DMS79 (cell line): ENCODE measurements at regions not wholly inside any gene's neighbourhood (a gene's known extent, or its start where the extent isn't known, plus 50 kb on each side); places are given as distances from the start of the nearest gene placed in this dataset.
A peak's percentile ranks its signal among the peaks of the same experiment; 100 is the strongest.
"Not testable (repeated sequence)": the region's sequence is repeated elsewhere in the genome, so short reads cannot be mapped to it uniquely, and the experiment has no call there.

Source experiments
- DNase-seq: peaks from one replicate; lab custom pipeline; 2025; lab: John Stamatoyannopoulos, UW

DNA sequence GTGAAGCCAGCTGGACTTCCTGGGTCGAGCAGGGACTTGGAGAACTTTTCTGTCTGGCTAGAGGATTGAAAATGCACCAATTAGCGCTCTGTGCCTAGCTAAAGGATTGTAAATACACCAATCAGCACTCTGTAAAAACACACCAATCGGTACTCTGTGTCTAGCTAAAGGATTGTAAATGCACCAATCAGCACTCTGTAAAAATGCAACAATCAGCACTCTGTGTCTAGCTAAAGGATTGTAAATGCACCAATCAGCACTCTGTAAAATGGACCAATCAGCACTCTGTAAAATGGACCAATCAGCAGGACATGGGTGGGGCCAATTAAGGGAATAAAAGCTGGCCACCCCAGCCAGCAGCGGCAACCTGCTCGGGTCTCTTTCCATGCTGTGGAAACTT is 97.3 kb upstream of the GALNT15 start:
- DNase-seq, result not testable (repeated sequence)

- DNase-seq, result not testable (repeated sequence)
These were observed 96.8 kb upstream of the GALNT15 start for GRCh38 chr3:16077681-16078080.

DNA sequence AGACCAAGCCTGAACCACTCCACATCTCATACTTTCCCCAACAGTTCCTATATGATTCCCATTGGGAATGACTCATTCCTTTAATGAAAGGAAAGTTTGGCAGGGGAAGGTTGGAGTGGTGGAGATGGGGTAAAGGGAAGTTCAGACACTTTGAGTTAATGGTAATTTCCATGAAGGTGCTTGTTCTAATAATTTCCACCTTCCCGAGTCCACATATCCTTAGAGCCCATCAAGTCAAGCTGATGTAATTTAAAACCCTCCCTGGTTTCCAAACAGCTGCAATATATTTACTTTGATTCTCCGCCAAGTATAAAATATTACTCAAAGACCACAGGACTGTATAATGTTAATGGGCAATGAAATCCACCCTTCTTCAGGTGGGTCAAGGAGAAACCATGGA is 95.0 kb upstream of the GALNT15 start:
- DNase-seq, result peak; percentile 54

- no peak for DNase-seq
These were observed 92.8 kb upstream of the GALNT15 start for GRCh38 chr3:16081661-16082060.

- DNase-seq, result no peak
These were observed 89.6 kb upstream of the GALNT15 start for GRCh38 chr3:16084887-16085286.

- no peak for DNase-seq
These were observed 89.1 kb upstream of the GALNT15 start for GRCh38 chr3:16085410-16085809.

DNA sequence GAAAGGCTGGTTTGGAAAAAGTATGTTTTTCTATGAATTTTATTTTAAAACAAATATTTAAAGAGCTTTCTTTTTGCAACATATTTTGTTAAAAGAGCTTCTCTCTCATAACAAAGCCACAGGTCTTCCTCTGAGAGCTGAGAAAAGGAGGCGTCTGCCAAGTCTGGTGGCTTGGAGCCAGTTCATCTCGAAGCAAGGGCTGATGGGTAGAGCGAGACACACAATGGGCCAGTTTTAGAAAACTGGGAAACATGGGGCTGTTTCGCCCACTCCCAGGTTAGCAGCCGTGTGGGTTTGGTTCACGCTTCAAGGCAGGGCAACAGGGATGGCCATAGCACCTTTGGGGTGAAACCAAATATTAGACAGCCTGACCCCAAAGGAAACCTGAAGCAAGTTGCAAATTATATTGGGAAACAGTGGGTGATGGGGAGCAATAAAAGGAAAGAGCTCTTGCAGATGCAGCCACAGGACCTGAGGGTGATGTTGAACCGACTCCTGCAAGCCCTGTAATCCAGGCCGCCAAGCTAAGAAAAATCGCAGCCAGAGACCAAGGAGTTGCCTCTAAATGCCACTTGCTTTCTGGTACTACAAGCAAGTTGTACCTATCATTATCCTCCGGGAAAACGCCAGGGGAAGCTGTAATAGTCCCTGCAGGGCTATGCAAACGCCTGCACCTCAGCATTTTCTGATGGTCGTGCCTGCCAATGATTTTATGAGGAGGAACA is 88.4 kb upstream of the GALNT15 start:
- DNase-seq, result no peak

DNA sequence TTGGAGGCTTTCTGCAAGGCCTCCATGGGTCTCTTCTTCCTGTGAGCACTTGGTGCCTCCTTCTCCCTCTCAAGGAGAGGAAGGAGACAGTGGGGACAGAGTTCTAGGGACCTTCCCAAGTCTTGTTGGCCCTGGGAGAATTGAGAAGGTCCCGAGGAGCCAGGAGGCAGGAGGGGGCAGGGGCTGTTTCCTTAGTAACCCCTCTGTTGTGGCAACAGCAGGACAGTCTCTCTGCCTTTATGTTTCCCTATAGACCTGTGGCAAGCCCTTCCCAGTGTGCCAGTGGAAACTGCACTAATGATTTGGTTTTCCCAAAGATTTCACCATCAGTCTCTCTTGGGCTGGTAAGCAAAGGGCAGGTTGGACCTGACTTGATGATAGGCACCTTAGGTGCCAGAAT is 87.8 kb upstream of the GALNT15 start:
- DNase-seq, result no peak

DNA sequence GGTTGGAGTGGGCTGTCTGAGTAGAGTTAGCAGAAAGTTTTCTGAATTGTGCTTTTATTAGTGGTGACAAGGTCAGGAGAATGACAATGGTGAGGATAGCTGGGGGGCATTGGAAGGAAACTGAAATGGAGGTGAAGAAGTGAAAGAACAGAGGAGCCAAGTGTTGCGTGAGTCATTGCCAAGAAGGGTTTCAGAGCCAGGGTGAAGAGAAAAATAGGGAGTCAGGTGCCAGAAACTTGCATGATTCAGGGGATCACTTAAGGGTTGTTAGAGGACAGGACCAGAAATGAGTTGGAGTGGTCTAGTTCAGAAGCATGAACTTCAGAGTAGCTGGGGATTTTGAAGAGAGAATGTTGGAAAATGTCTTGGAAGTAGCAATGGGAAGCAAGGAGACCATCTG is 86.0 kb upstream of the GALNT15 start:
- no peak for DNase-seq

DNA sequence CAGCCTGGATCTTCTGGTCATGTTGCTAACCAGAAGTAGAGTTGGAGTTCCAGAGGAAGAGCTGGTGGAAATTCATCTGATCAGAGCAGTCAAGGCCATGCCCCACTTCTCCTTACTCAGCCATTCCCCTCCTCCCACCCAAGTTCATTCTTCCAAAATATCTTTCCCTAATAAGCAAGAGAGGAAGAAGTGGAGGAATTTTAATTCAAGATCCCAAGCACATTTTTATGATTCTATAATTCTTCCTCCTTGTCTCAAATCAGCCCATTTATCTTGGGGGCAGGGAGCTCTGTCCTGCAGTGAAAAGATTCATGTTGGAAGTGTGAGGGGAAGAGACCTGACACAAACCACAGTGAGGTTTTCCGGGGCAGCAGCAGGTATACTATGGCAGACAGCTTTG is 85.0 kb upstream of the GALNT15 start:
- DNase-seq, result no peak

DNA sequence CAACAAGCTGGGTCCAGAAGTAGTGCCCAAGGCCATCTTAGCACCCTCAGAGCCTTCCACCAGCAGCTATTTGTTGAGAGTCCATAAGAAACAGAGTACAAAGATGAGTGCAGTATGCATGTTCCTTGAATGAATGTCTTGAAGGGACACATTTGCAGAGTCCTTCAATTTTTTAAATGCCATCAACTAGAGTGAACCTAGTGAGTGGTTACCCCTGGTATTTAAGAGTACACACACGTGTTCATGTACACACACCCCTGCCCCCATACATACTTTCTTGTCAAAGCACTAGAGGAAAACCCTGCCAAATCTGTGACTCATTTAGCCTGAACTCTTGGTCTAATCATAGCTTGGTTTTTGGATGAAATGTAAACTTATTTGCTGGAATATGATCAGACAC is 84.5 kb upstream of the GALNT15 start:
- no peak for DNase-seq

DNA sequence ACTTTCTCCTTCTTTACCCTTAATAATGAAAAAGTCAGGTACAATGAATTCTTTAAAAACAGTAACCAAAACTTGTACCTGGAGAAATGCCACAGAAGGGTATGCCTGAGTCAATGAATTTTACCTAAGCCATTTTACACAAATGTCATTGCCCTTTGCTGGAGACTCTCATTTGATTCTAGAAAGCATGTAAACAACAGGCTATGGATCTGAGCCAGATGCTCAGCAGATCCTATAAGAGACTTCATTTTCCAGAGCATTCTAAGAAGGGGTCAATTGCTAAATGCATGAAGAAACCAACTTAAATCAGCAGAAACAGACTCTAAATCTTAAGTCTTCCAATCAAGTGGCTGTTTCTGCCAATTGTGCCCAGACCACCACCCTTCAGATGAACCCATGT is 83.8 kb upstream of the GALNT15 start:
- no peak for DNase-seq

DNA sequence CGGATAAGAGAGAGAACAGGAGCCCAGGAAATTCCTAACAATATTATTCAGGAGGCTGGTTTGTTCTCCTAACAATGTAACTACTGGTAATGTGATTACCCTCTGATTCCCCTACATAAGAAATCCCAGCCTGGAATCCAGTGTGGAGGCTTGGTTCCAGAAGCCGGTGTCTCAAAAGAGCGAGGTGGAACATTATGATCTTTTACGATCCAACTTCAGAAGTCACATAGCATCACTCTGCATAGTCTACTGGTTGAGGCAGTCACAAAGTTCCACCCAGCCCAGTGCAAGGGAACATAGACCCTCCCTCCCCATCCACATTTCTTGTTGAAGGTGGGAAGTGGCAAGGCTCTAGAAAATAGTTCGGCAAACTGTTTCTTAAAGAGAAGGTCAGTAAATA is 81.6 kb upstream of the GALNT15 start:
- DNase-seq, result no peak

DNA sequence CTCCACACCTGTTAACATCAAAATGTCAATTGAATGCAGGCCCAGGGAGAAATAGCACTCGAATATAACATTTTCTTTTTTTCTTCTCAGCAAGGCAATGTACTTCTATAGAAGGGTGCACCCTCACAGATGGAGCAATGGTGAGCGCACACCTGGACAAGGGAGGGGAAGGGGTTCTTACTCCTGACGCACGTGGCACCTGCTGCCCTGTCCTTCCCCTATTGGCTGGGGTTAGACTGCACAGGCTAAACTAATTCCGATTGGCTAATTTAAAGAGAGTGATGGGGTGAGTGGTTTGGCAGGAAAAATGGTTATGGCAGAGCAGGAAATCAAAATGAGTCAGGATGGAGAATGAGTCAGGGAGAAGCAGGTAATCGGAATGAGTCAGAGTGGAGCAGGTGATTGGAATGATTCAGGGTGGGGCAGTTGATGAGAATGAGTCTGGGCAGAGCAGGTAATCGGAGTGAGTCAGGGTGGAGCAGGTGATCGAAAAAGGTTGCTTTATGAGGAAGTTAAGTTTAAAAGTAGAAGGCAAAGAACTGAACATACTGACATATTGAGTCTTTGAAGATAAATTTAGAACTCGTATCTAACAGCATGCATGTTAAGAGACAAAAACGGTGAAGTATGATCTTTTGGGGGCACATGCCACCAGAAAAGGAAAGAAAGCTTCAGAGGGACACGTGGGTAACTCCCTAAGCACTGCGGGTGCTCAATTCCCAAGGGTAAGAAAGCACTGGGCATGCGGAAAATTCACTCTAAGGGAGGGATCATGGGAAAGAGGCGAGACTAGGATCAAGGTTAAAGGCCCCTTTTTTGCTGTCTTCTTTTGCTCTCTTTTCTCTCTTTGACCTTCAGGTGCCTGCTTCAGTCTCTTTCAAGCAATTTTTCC is 72.9 kb upstream of the GALNT15 start:
- DNase-seq, result no peak

GRCh38 chr3:16102187-16102561 is 72.3 kb upstream of the GALNT15 start:
- no peak for DNase-seq

GRCh38 chr3:16102905-16103364 is 71.5 kb upstream of the GALNT15 start:
- no peak for DNase-seq

- no peak for DNase-seq
These were observed 71.0 kb upstream of the GALNT15 start for GRCh38 chr3:16103472-16103871.

- DNase-seq, result no peak
These were observed 70.3 kb upstream of the GALNT15 start for GRCh38 chr3:16104156-16104555.

GRCh38 chr3:16106050-16106449 is 68.4 kb upstream of the GALNT15 start:
- no peak for DNase-seq

GRCh38 chr3:16108424-16108823 is 66.1 kb upstream of the GALNT15 start:
- DNase-seq, result no peak

DNA sequence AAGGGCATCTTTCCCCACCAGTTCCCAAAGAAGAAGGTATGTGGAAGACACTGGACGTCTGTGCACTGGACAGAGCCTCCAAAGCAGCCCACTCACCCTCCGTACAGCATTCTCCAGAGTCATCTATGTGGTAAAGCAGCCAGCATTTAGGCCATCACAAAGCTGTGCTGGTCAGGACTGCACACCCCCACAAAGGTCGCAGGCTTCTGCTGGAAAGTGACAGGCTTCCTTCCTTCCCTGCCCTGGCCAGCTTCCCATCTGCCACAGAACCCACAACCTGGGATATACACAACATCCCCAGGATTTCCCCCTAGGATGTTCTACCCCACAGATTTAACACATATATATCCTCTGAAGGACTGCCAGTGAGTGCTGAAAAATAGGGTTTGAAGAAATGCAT is 64.6 kb upstream of the GALNT15 start:
- DNase-seq, result no peak

- DNase-seq, result no peak
These were observed 61.5 kb upstream of the GALNT15 start for GRCh38 chr3:16112910-16113504.

GRCh38 chr3:16113704-16114103 is 60.8 kb upstream of the GALNT15 start:
- no peak for DNase-seq
